HK-2 (cell line): ENCODE measurements at regions not wholly inside any gene's neighbourhood (a gene's known extent, or its start where the extent isn't known, plus 50 kb on each side); places are given as distances from the start of the nearest gene placed in this dataset.
"Not testable (repeated sequence)": the region's sequence is repeated elsewhere in the genome, so short reads cannot be mapped to it uniquely, and the experiment has no call there.

Experiments
- DNase-seq: peaks from one replicate; pipeline ENCODE4 v3.0.0-alpha.2; 2018; ENCODE audit not compliant: unreplicated experiment

GRCh38 chr13:18322821-18323220 lies 858.8 kb downstream of the TUBA3C start:
- DNase-seq = not testable (repeated sequence)

DNA sequence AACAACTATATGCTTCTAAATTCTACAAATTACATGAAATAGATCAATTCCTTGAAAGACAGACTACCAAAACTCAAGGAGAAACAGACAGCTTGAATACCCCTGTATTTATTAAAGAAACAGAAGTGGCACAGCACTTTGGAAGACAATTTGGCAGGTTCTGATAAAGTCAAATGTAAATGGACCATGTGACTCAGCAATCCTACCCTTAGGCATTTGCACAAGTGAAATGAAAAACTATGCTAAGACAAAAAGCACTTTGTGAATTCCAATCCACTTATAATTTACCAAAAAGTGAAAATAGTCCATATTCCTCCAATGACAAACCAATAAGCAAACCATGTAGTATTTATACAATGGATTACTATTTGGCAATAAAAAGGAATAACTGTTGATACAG lies 862.0 kb downstream of the TUBA3C start:
- DNase-seq = not testable (repeated sequence)

- DNase-seq = not testable (repeated sequence)
Measured at GRCh38 chr13:18303240-18303813, 878.3 kb downstream of the TUBA3C start.

GRCh38 chr13:18300968-18301367 lies 880.7 kb downstream of the TUBA3C start:
- DNase-seq = not testable (repeated sequence)

- DNase-seq = not testable (repeated sequence)
Measured at GRCh38 chr13:18297359-18297758, 884.3 kb downstream of the TUBA3C start.

GRCh38 chr13:18296617-18297016 lies 885.0 kb downstream of the TUBA3C start:
- DNase-seq = not testable (repeated sequence)

- DNase-seq = not testable (repeated sequence)
Measured at GRCh38 chr13:18294311-18294710, 887.3 kb downstream of the TUBA3C start.

DNA sequence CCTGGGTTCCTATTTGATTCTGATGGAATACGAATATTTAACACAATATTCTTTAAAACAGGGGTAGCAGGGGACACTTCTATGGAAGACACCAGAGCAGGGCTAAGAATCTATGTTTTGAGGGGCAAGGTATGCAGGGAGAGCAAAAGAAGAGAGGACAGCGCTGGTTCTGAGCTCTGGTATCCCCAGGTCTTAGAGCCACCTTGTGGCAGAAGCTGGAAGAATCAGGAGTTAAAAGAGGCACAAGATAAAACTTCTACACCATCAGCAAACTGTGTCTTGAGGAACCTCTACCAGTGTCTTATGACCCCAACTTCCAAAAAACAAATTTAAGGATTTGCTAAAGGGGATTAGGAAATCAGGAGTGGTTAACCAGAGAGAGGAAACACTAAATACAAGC lies 894.8 kb downstream of the TUBA3C start:
- DNase-seq = not testable (repeated sequence)

GRCh38 chr13:18285663-18286062 lies 896.0 kb downstream of the TUBA3C start:
- DNase-seq = not testable (repeated sequence)

GRCh38 chr13:18284040-18284439 lies 897.6 kb downstream of the TUBA3C start:
- not testable (repeated sequence) for DNase-seq

- not testable (repeated sequence) for DNase-seq
Measured at GRCh38 chr13:18281829-18282597, 899.6 kb downstream of the TUBA3C start.

- not testable (repeated sequence) for DNase-seq
Measured at GRCh38 chr13:18280904-18281828, 900.5 kb downstream of the TUBA3C start.

DNA sequence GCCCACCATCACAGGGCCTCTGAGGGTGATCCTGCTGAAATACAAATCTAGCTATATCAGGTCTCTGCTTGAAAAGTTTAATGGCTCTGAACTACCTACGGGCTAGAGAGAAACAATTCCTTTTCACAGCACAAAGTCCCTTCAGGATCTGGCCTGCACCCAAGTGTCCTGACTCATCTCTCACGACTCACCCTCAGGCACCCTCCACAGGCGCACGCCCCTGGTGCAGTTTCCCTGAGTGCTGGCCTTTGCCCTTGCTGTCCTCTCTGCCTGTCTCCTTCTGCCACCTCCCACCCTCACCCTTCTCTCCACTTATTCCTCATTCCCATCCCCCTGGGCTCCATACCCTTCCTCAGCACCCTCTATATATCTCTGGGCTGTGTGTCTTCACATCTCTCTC lies 901.7 kb downstream of the TUBA3C start:
- DNase-seq = peak; percentile 6

- not testable (repeated sequence) for DNase-seq
Measured at GRCh38 chr13:18277372-18277771, 904.3 kb downstream of the TUBA3C start.

- DNase-seq = not testable (repeated sequence)
Measured at GRCh38 chr13:18276280-18276679, 905.3 kb downstream of the TUBA3C start.

GRCh38 chr13:18273785-18274514 lies 907.7 kb downstream of the TUBA3C start:
- DNase-seq = not testable (repeated sequence)

DNA sequence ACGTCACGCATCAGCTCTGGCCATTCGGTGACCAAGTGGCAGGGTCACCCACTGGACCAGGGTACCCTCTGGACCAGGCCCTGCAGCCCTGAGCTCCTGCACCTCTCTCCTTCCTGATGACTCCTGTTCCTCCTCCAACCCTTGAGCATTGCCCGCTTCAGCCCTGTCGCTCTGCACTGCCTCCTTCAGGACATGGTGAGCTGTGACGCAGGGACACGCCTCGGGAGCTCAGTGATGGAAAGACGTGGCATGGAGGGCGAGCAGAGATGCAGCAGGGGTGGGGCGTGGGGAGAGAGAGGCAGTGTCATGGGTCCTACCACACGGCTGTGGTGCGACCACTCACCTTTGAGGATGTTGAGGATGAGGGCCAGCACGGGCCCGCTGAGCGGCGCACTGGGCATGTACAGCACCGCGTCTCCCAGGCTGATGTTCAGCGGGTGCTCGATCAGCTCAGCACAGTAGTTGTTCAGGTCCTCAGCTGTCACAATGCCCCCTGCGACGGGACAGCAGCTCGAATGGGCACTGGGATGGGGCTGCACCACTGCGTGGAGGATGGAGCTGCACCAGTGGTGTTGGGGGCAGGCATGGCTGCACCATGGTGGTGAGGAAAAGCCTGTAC lies 922.7 kb downstream of the TUBA3C start:
- DNase-seq = not testable (repeated sequence)

DNA sequence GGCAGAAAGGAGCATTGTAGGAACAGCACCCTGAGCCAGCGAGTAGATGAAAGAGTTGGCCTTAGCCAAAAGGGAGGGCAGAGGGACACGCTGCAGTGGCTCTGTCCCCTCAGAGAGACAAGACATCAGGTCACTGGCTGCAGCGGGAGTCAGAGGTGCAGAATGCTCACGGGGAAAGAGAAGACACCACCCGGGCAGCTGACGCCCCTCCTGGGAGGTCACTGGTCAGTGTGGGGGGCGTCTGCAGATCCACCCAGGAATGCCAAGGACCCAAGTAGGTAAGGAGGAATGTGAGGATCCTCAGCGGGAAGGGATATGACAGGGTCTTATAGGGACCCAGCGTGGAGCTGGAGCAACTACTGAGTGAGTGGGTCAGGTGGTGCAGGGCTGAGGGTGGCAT lies 923.9 kb downstream of the TUBA3C start:
- DNase-seq = not testable (repeated sequence)

DNA sequence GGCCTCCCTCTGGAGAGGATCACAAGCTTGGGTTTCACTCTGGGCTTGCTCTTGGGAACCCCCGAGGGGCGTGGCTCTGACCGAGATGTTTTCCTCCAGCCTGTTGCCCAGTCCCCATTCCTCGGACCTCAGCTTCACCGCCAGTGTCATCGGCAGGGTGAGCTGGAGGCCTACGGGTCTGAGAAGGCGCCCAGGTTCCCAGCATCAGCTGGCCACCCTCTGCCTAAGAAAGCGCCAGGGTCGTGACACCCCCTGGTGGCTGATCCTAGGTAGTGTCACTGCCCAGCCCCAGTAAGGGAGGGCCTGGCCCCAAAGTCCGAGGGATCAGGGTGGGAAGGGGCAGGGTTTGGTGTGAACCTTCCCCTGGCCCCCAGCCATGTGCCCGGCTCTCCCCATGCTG lies 928.8 kb downstream of the TUBA3C start:
- DNase-seq = not testable (repeated sequence)

- not testable (repeated sequence) for DNase-seq
Measured at GRCh38 chr13:18248533-18249240, 932.9 kb downstream of the TUBA3C start.
